T-helper 9 cell (primary cell): ENCODE measurements at regions not wholly inside any gene's neighbourhood (a gene's known extent, or its start where the extent isn't known, plus 50 kb on each side); places are given as distances from the start of the nearest gene placed in this dataset.
"Not testable (repeated sequence)": the region's sequence is repeated elsewhere in the genome, so short reads cannot be mapped to it uniquely, and the experiment has no call there.

ENCODE experiments used
- DNase-seq: peaks from one replicate; pipeline ENCODE4 v3.0.0-alpha.2; 2020

GRCh38 chr16:72590151-72590937 is 418.4 kb upstream of the PMFBP1 start:
- DNase-seq, result no peak

- DNase-seq, result no peak
Measured at GRCh38 chr16:72588551-72588950, 416.6 kb upstream of the PMFBP1 start.

- not testable (repeated sequence) for DNase-seq
Measured at GRCh38 chr16:72578061-72578460, 406.1 kb upstream of the PMFBP1 start.

- no peak for DNase-seq
Measured at GRCh38 chr16:72576189-72576588, 404.2 kb upstream of the PMFBP1 start.

GRCh38 chr16:72569677-72570076 is 397.7 kb upstream of the PMFBP1 start:
- DNase-seq, result no peak

GRCh38 chr16:72568502-72568901 is 396.5 kb upstream of the PMFBP1 start:
- DNase-seq, result no peak

GRCh38 chr16:72566174-72566573 is 394.2 kb upstream of the PMFBP1 start:
- no peak for DNase-seq

GRCh38 chr16:72565106-72565505 is 393.2 kb upstream of the PMFBP1 start:
- DNase-seq, result no peak

- no peak for DNase-seq
Measured at GRCh38 chr16:72560617-72561016, 388.7 kb upstream of the PMFBP1 start.

GRCh38 chr16:72558501-72558900 is 386.5 kb upstream of the PMFBP1 start:
- no peak for DNase-seq

- DNase-seq, result no peak
Measured at GRCh38 chr16:72554935-72555334, 383.0 kb upstream of the PMFBP1 start.

- no peak for DNase-seq
Measured at GRCh38 chr16:72552654-72553053, 380.7 kb upstream of the PMFBP1 start.

- no peak for DNase-seq
Measured at GRCh38 chr16:72551649-72552048, 379.7 kb upstream of the PMFBP1 start.

- no peak for DNase-seq
Measured at GRCh38 chr16:72549878-72550277, 377.9 kb upstream of the PMFBP1 start.

GRCh38 chr16:72542102-72542501 is 370.1 kb upstream of the PMFBP1 start:
- no peak for DNase-seq

GRCh38 chr16:72537664-72538063 is 365.7 kb upstream of the PMFBP1 start:
- DNase-seq, result no peak

GRCh38 chr16:72536723-72537435 is 364.9 kb upstream of the PMFBP1 start:
- DNase-seq, result no peak

- DNase-seq, result no peak
Measured at GRCh38 chr16:72532906-72533410, 361.0 kb upstream of the PMFBP1 start.

- no peak for DNase-seq
Measured at GRCh38 chr16:72530434-72530833, 358.5 kb upstream of the PMFBP1 start.

- DNase-seq, result no peak
Measured at GRCh38 chr16:72523087-72523486, 351.1 kb upstream of the PMFBP1 start.

- DNase-seq, result no peak
Measured at GRCh38 chr16:72517154-72517553, 345.2 kb upstream of the PMFBP1 start.

- no peak for DNase-seq
Measured at GRCh38 chr16:72511171-72511570, 339.2 kb upstream of the PMFBP1 start.

- DNase-seq, result no peak
Measured at GRCh38 chr16:72508191-72508590, 336.2 kb upstream of the PMFBP1 start.

GRCh38 chr16:72502594-72503005 is 330.6 kb upstream of the PMFBP1 start:
- DNase-seq, result no peak
